ENCODE measurements at regions not wholly inside any gene's neighbourhood (a gene's known extent, or its start where the extent isn't known, plus 50 kb on each side); places are given as distances from the start of the nearest gene placed in this dataset.

DNA sequence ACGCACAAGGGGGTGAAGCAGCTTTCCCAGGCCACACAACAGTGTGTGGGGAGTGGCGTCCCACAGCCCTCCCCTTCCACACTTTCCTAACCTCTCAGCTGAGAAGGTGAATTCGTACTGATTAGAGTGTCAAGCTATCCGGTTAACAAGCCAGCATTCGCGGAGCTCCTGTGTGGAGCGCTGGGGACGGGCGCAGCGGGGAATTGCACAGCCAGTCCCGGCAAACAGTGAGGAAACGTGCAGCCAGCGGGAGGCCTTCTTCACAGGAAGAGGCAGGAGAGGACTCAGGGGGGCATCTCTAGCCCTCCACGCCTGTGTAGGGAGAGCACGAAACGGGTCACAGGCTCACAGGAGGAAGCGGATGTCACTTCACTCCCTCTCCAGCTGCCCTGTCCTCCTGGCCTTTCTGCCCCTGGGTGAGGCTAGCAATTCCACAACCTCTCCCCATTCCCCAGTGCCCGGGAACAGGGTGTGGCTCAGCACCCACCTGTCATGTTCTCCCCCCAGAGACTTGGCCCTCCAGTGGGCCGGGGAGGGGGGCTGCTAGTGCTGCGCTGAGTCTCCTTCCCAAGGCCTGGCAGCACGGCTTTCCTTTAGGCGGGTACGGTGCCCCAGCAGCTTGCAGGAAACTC is 117.3 kb downstream of the CPZ start:
- H3K27me3 ChIP-seq (ENCODE audit: control insufficient read depth, insufficient read depth, low read length): no peaks in the 10 kb centered on the region
- no peak overlapping the region for H3K4me3 ChIP-seq (ENCODE audit: low read depth, low read length)
- no peak for FAIRE-seq
- no peaks in the 10 kb centered on the region for H3K36me3 ChIP-seq (ENCODE audit: control insufficient read depth, insufficient read depth, low read length)
- TF ChIP-seq CTCF (IDR thresholded peaks at IDR 0.05; ENCODE audit: insufficient read depth, low read length, severe bottlenecking): no peak
- no peak for DNase-seq (ENCODE audit: low read depth)

GRCh38 chr4:8709050-8709728 is 116.6 kb downstream of the CPZ start:
- no peaks in the 10 kb centered on the region for H3K27me3 ChIP-seq (ENCODE audit: control insufficient read depth, insufficient read depth, low read length)
- FAIRE-seq: no peak
- no peak for DNase-seq (ENCODE audit: low read depth)
- H3K36me3 ChIP-seq (ENCODE audit: control insufficient read depth, insufficient read depth, low read length): no peaks in the 10 kb centered on the region
- no peak overlapping the region for H3K4me3 ChIP-seq (ENCODE audit: low read depth, low read length)
- no peak for TF ChIP-seq CTCF (IDR thresholded peaks at IDR 0.05; ENCODE audit: insufficient read depth, low read length, severe bottlenecking)

GRCh38 chr4:8708401-8709021 is 115.9 kb downstream of the CPZ start:
- no peak for FAIRE-seq
- TF ChIP-seq CTCF (IDR thresholded peaks at IDR 0.05; ENCODE audit: insufficient read depth, low read length, severe bottlenecking): no peak
- H3K36me3 ChIP-seq (ENCODE audit: control insufficient read depth, insufficient read depth, low read length): no peaks in the 10 kb centered on the region
- H3K4me3 ChIP-seq (ENCODE audit: low read depth, low read length): no peak overlapping the region
- no peaks in the 10 kb centered on the region for H3K27me3 ChIP-seq (ENCODE audit: control insufficient read depth, insufficient read depth, low read length)
- DNase-seq (ENCODE audit: low read depth): no peak

DNA sequence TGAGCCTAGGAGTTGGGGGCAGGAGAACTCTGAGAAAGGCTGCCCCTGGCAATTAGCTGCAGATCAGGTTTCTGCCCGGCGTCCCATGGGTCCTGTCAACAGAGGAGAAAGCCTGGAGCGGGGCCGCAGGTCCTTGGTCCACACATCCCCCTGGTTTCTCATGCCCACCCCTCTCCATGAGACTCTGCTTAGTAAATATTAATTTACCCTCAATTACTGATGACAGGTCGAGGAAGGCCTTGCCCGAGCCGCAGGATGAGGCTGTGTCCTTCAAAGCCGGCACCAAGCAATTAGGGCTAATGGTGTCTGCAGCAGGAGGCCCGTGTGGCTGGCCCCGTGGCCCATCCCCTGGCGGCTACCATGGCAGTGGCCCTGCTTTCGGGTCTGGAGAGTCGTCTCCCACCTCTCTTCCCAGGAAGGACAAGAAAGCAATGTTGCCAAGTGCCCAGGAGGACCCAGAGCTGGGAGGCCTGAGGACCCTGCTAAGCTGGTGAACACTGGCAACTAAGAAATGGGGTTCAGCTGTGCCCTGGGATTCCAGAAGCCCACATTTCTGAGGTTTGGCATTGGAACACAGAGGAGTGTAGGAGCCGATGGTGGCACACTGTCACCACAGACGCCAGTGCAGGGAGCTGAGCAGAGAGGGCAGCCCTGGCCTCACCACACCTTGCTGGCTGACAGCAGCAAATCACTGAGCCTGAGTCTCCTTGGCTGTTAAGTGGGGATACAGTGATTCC is 114.6 kb downstream of the CPZ start:
- Histone ChIP-seq H3K36me3 (ENCODE audit: control insufficient read depth, insufficient read depth, low read length) (no peaks in the 10 kb centered on the region), H3K4me3 (ENCODE audit: low read depth, low read length) (no peak overlapping the region), H3K27me3 (ENCODE audit: control insufficient read depth, insufficient read depth, low read length) (no peaks in the 10 kb centered on the region)
- FAIRE-seq (no peak), DNase-seq (ENCODE audit: low read depth) (no peak)
- TF ChIP-seq CTCF (IDR thresholded peaks at IDR 0.05; ENCODE audit: insufficient read depth, low read length, severe bottlenecking): no peak

- Histone ChIP-seq H3K27me3 (ENCODE audit: control insufficient read depth, insufficient read depth, low read length) (no peaks in the 10 kb centered on the region), H3K4me3 (ENCODE audit: low read depth, low read length) (no peak overlapping the region), H3K36me3 (ENCODE audit: control insufficient read depth, insufficient read depth, low read length) (no peaks in the 10 kb centered on the region)
- no peak for FAIRE-seq
- no peak for DNase-seq (ENCODE audit: low read depth)
- no peak for TF ChIP-seq CTCF (IDR thresholded peaks at IDR 0.05; ENCODE audit: insufficient read depth, low read length, severe bottlenecking)
These were observed 113.9 kb downstream of the CPZ start for GRCh38 chr4:8706216-8707044.
